H1 (cell line): ENCODE measurements at regions not wholly inside any gene's neighbourhood (a gene's known extent, or its start where the extent isn't known, plus 50 kb on each side); places are given as distances from the start of the nearest gene placed in this dataset.

Experiments
- CTCF ChIA-PET: fragments of 300-600 bp; sonication (Branson Sonifier 250); formaldehyde crosslinking; loops from one replicate; lab custom pipeline; 2021; ENCODE audit not compliant: partially characterized antibody; lab: Charles Lee
- POLR2A ChIA-PET: fragments of 300-600 bp; sonication (Branson Sonifier 250); formaldehyde crosslinking; loops from one replicate; lab custom pipeline; 2021; ENCODE audit warnings: inconsistent platforms; ENCODE audit not compliant: partially characterized antibody; lab: Charles Lee
- DNase-seq, 2 experiments: peaks; one replicate each; pipeline versions ENCODE4 v3.0.0 to v3.0.0-alpha.2; 2010 to 2022; ENCODE audit warnings: low spot score in 2 of 2, low read depth in 1 of 2, mixed read lengths in 1 of 2
- FAIRE-seq: peaks from 2 replicates; lab custom pipeline; 2011; peaks lifted over from hg19 to GRCh38; lab: Jason Lieb, UNC
- H2AFZ ChIP-seq: 2 replicates; pipeline ENCODE4 v1.8.1; 2012; ENCODE audit warnings: low read length, inconsistent platforms
- H2AK5ac ChIP-seq: 2 replicates; pipeline ENCODE4 v1.6.1; 2013; ENCODE audit warnings: low read depth, low read length
- H2BK120ac ChIP-seq: replicated peaks from 2 replicates; pipeline ENCODE3; 2013; ENCODE audit warnings: low read depth, low read length, inconsistent platforms
- H2BK12ac ChIP-seq: 2 replicates; pipeline ENCODE4 v1.6.1; 2013; ENCODE audit warnings: low read depth, low read length
- H2BK15ac ChIP-seq: 2 replicates; pipeline ENCODE4 v1.6.1; 2013; ENCODE audit warnings: low read length
- H2BK20ac ChIP-seq: 2 replicates; pipeline ENCODE4 v1.6.1; 2013; ENCODE audit warnings: low read length
- H2BK5ac ChIP-seq: 2 replicates; pipeline ENCODE4 v1.6.1; 2013; ENCODE audit warnings: low read depth, low read length
- H3K14ac ChIP-seq: 2 replicates; pipeline ENCODE4 v1.6.1; 2013; ENCODE audit warnings: inconsistent platforms; ENCODE audit not compliant: insufficient read length
- H3K18ac ChIP-seq: 2 replicates; pipeline ENCODE4 v1.6.1; 2013; ENCODE audit warnings: low read length; ENCODE audit errors: extremely low read depth
- H3K23ac ChIP-seq: 2 replicates; pipeline ENCODE4 v1.6.1; 2013; ENCODE audit warnings: inconsistent platforms; ENCODE audit not compliant: insufficient read length
- H3K23me2 ChIP-seq: 2 replicates; pipeline ENCODE4 v1.6.1; 2013; ENCODE audit warnings: low read depth, low read length
- H3K27ac ChIP-seq: 2 replicates; pipeline ENCODE4 v1.6.1; 2011; ENCODE audit warnings: low read depth, low read length, inconsistent platforms
- H3K27me3 ChIP-seq, 4 experiments: replicated peaks in 1 of 4; 1 replicate in 1 of 4; 2 replicates in 3 of 4; pipeline versions ENCODE4 v1.6.1 to v1.8.1; 2011 to 2013; ENCODE audit warnings: low read length in 3 of 4, mild to moderate bottlenecking in 3 of 4, inconsistent platforms in 2 of 4, mixed read lengths in 2 of 4, moderate library complexity in 1 of 4; ENCODE audit not compliant: control insufficient read depth in 3 of 4, insufficient read depth in 3 of 4; ENCODE audit errors: extremely low read depth in 1 of 4
- H3K36me3 ChIP-seq, 4 experiments: 2 replicates each; pipeline versions ENCODE4 v1.6.1 to v1.8.1; 2011 to 2013; ENCODE audit warnings: mild to moderate bottlenecking in 4 of 4, low read length in 3 of 4, moderate library complexity in 2 of 4, control low read depth in 1 of 4, inconsistent platforms in 1 of 4; ENCODE audit not compliant: insufficient read depth in 4 of 4, control insufficient read depth in 2 of 4
- H3K4ac ChIP-seq: replicated peaks from 2 replicates; pipeline ENCODE3; 2013; ENCODE audit warnings: low read length, low read depth, mixed read lengths, inconsistent platforms; ENCODE audit not compliant: insufficient read length
- H3K4me1 ChIP-seq, 4 experiments: replicated peaks in 1 of 4; 1 replicate in 1 of 4; 2 replicates in 3 of 4; pipeline versions ENCODE4 v1.6.1 to v1.8.1; 2011 to 2013; ENCODE audit warnings: low read length in 3 of 4, inconsistent platforms in 2 of 4, mixed read lengths in 1 of 4; ENCODE audit not compliant: insufficient read depth in 4 of 4, control insufficient read depth in 3 of 4
- H3K4me2 ChIP-seq, 2 experiments: 2 replicates each; pipeline versions ENCODE4 v1.6.1 to v1.8.1; 2011 to 2013; ENCODE audit warnings: low read depth in 2 of 2, low read length in 2 of 2, control low read depth in 1 of 2, inconsistent platforms in 1 of 2, mild to moderate bottlenecking in 1 of 2; ENCODE audit not compliant: insufficient read depth in 1 of 2
- H3K4me3 ChIP-seq, 4 experiments: fragments of 200-600, 300-600 bp in 1 of 4; sonication (generic), shearing (Covaris generic), sonication (Bioruptor Twin) in 1 of 4; 2 replicates each; pipeline versions ENCODE4 v1.5.1 to v1.8.1; 2011 to 2016; ENCODE audit warnings: low read length in 4 of 4, low read depth in 3 of 4, control low read depth in 2 of 4, inconsistent platforms in 2 of 4, mild to moderate bottlenecking in 2 of 4, mixed read lengths in 1 of 4, moderate library complexity in 1 of 4; ENCODE audit not compliant: insufficient read depth in 2 of 4; ENCODE audit errors: extremely low read depth in 1 of 4
- H3K56ac ChIP-seq: replicated peaks from 2 replicates; pipeline ENCODE3; 2013; ENCODE audit warnings: low read depth, mild to moderate bottlenecking, mixed read lengths, low read length, inconsistent platforms; ENCODE audit not compliant: insufficient read length
- H3K79me1 ChIP-seq: 2 replicates; pipeline ENCODE4 v1.6.1; 2013; ENCODE audit warnings: low read depth, low read length, control low read depth
- H3K79me2 ChIP-seq, 2 experiments: 2 replicates each; pipeline versions ENCODE4 v1.6.1 to v1.8.1; 2012 to 2013; ENCODE audit warnings: low read length in 2 of 2, mild to moderate bottlenecking in 2 of 2, inconsistent platforms in 1 of 2; ENCODE audit not compliant: insufficient read depth in 2 of 2, control insufficient read depth in 1 of 2
- H3K9ac ChIP-seq, 4 experiments: replicated peaks in 1 of 4; 1 replicate in 1 of 4; 2 replicates in 3 of 4; pipeline versions ENCODE4 v1.6.1 to v1.8.1; 2011 to 2013; ENCODE audit warnings: low read depth in 3 of 4, low read length in 3 of 4, control low read depth in 2 of 4, mild to moderate bottlenecking in 2 of 4, moderate library complexity in 2 of 4, inconsistent platforms in 1 of 4; ENCODE audit errors: extremely low read depth in 1 of 4
- H3K9me3 ChIP-seq, 2 experiments: 2 replicates each; pipeline versions ENCODE4 v1.6.1 to v1.8.1; 2012 to 2013; ENCODE audit warnings: mild to moderate bottlenecking in 2 of 2, moderate library complexity in 2 of 2, control low read depth in 1 of 2, inconsistent platforms in 1 of 2, low read depth in 1 of 2, low read length in 1 of 2, mixed read lengths in 1 of 2; ENCODE audit not compliant: insufficient read depth in 2 of 2
- H4K20me1 ChIP-seq, 2 experiments: replicated peaks in 1 of 2; 2 replicates each; pipeline versions ENCODE3 to v1.8.1; 2011 to 2013; ENCODE audit warnings: inconsistent platforms in 2 of 2, low read length in 2 of 2, mild to moderate bottlenecking in 1 of 2; ENCODE audit not compliant: insufficient read depth in 2 of 2, control insufficient read depth in 1 of 2
- H4K5ac ChIP-seq: 2 replicates; pipeline ENCODE4 v1.6.1; 2013; ENCODE audit warnings: low read length, low read depth, mixed read lengths, inconsistent platforms; ENCODE audit not compliant: insufficient read length
- H4K8ac ChIP-seq: 2 replicates; pipeline ENCODE4 v1.8.0; 2013; ENCODE audit warnings: mild to moderate bottlenecking, moderate library complexity, low read length, inconsistent platforms; ENCODE audit not compliant: insufficient read depth; ENCODE audit errors: extremely low read depth
- H4K91ac ChIP-seq: replicated peaks from 2 replicates; pipeline ENCODE3; 2013; ENCODE audit warnings: low read length, mixed read lengths, inconsistent platforms; ENCODE audit not compliant: insufficient read length
- ASH2L ChIP-seq: fragments of 200-600, 300-600 bp; sonication (generic); IDR thresholded peaks from one replicate; pipeline ENCODE4 v1.7.1; 2017; ENCODE audit warnings: low read length
- BCL11A ChIP-seq, 2 experiments: IDR thresholded peaks; one replicate each; pipeline ENCODE4 v1.6.1; 2011; ENCODE audit warnings: low read depth in 2 of 2, low read length in 2 of 2, mild to moderate bottlenecking in 2 of 2
- CEBPB ChIP-seq: IDR thresholded peaks from 2 replicates; pipeline ENCODE4 v1.6.1; 2012; ENCODE audit warnings: low read depth, low read length
- CREB1 ChIP-seq: IDR thresholded peaks from 2 replicates; pipeline ENCODE4 v1.6.1; 2012; ENCODE audit warnings: inconsistent platforms
- CTCF ChIP-seq, 3 experiments: IDR thresholded peaks; 1 replicate in 2 of 3; 2 replicates in 1 of 3; pipeline versions ENCODE4 v1.5.1 to v1.6.1; 2011; ENCODE audit warnings: low read length in 3 of 3, mild to moderate bottlenecking in 3 of 3, inconsistent platforms in 2 of 3, low read depth in 1 of 3, moderate library complexity in 1 of 3; ENCODE audit not compliant: insufficient read depth in 1 of 3; ENCODE audit errors: control extremely low read depth in 1 of 3
- EGR1 ChIP-seq: IDR thresholded peaks from 2 replicates; pipeline ENCODE4 v1.6.1; 2011; ENCODE audit warnings: low read depth, low read length, borderline replicate concordance
- EZH2 ChIP-seq: fragments of 200-600 bp; sonication (generic); IDR thresholded peaks from 2 replicates; pipeline ENCODE4 v1.7.1; 2012; ENCODE audit warnings: low read depth, mild to moderate bottlenecking, moderate library complexity, low read length, inconsistent platforms; ENCODE audit not compliant: severe bottlenecking
- KDM5A ChIP-seq: fragments of 200-600 bp; IDR thresholded peaks from 2 replicates; pipeline ENCODE4 v1.7.1; 2012; ENCODE audit warnings: mild to moderate bottlenecking, low read length, inconsistent platforms, mixed read lengths
- PHF8 ChIP-seq: fragments of 200-600 bp; sonication (generic); conservative IDR thresholded peaks from 2 replicates; pipeline ENCODE4 v1.7.1; 2012; ENCODE audit warnings: low read depth, mild to moderate bottlenecking, inconsistent platforms, low read length, moderate library complexity
- POLR2A ChIP-seq, 2 experiments: IDR thresholded peaks; 1 replicate in 1 of 2; 2 replicates in 1 of 2; pipeline ENCODE4 v1.6.1; 2011; ENCODE audit warnings: low read depth in 2 of 2, low read length in 2 of 2, mild to moderate bottlenecking in 2 of 2; ENCODE audit errors: control extremely low read depth in 1 of 2
- POLR2AphosphoS5 ChIP-seq: IDR thresholded peaks from 2 replicates; pipeline ENCODE4 v1.6.1; 2011; ENCODE audit warnings: low read depth, low read length
- SIX5 ChIP-seq: IDR thresholded peaks from 2 replicates; pipeline ENCODE4 v1.6.1; 2011; ENCODE audit warnings: mild to moderate bottlenecking, low read depth, low read length
- SUZ12 ChIP-seq: fragments of 200-600 bp; sonication (generic); IDR thresholded peaks from 2 replicates; pipeline ENCODE4 v1.6.1; 2012; ENCODE audit warnings: mild to moderate bottlenecking, inconsistent platforms, low read length, moderate library complexity, mixed read lengths
- TBP ChIP-seq: IDR thresholded peaks from 2 replicates; pipeline ENCODE4 v1.6.1; 2011; ENCODE audit warnings: low read depth, low read length, improper control_type of control experiment
- WGBS, 2 experiments: shearing (Covaris generic) in 1 of 2; methylation state at CpG; one replicate each; pipeline versions ENCODE4 v1.1.6 to v1.1.7; 2013 to 2015; ENCODE audit warnings: low lambda C conversion rate in 2 of 2, mixed read lengths in 2 of 2, inconsistent platforms in 1 of 2, low coverage in 1 of 2, missing lambda C conversion rate in 1 of 2; ENCODE audit not compliant: insufficient replicate concordance in 2 of 2, insufficient coverage in 1 of 2, insufficient read length in 1 of 2; ENCODE audit errors: extremely low coverage in 1 of 2, missing lambda C conversion rate in 1 of 2; 5-methylcytosine and 5-hydroxymethylcytosine counted together

- Histone ChIP-seq H3K4me1 (0 out of 7 replicates have a peak, but pooled peaks cover 0 to 3% (median under 1%) of the 10 kb centered on the region in 4 experiments), H2BK15ac (no peak overlapping the region), H3K9ac (no peak overlapping the region), H3K9me3 (no peaks in the 10 kb centered on the region), H3K23ac (no peak overlapping the region), H3K14ac (no peak overlapping the region), H4K8ac (no peak overlapping the region), H4K91ac (no peak overlapping the region), H3K27me3 (no peaks in the 10 kb centered on the region), H4K5ac (no peak overlapping the region), H2AFZ (no peak overlapping the region), H4K20me1 (no peaks in the 10 kb centered on the region), H3K36me3 (no peaks in the 10 kb centered on the region), H3K4ac (no peak overlapping the region), H3K4me3 (no peak overlapping the region), H3K56ac (no peak overlapping the region), H2AK5ac (no peak overlapping the region), H2BK20ac (no peak overlapping the region), H3K79me2 (no peaks in the 10 kb centered on the region), H3K18ac (no peak overlapping the region), H3K27ac (no peak overlapping the region), H2BK120ac (no peak overlapping the region), H2BK12ac (no peak overlapping the region), H3K79me1 (no peaks in the 10 kb centered on the region), H3K23me2 (no peaks in the 10 kb centered on the region), H3K4me2 (no peak overlapping the region), H2BK5ac (no peak overlapping the region)
- FAIRE-seq (no peak), DNase-seq (no peak)
- 93% methylated on average over 4 of the region's 4 CpGs; no CpG with 5 or more reads in 1 of the 2 experiments for WGBS, 2 experiments
- ChIA-PET POLR2A (interaction anchor here (0.6 kb wide), 1 partner anchor 10 kb away, joined by 3 read pairs; no protein-coding TSS in a partner anchor), CTCF (no interaction called here)
- TF ChIP-seq CEBPB (no peak), POLR2A (IDR thresholded peaks at IDR 0.05; ENCODE audit: control extremely low read depth in 1 of 2, low read depth in 2 of 2, low read length in 2 of 2) (no peak), BCL11A (IDR thresholded peaks at IDR 0.05; ENCODE audit: low read depth in 2 of 2, low read length in 2 of 2) (no peak), TBP (no peak), PHF8 (no peak), SIX5 (no peak), CTCF (IDR thresholded peaks at IDR 0.05; ENCODE audit: control extremely low read depth in 1 of 3, insufficient read depth in 1 of 3, low read depth in 1 of 3, low read length in 3 of 3) (no peak), SUZ12 (no peak), EZH2 (no peak), EGR1 (no peak), CREB1 (no peak), ASH2L (no peak), POLR2AphosphoS5 (no peak), KDM5A (no peak)
Measured at GRCh38 chr18:25454270-25454659, 102.3 kb upstream of the ZNF521 start.
